ENCODE measurements at regions not wholly inside any gene's neighbourhood (a gene's known extent, or its start where the extent isn't known, plus 50 kb on each side); places are given as distances from the start of the nearest gene placed in this dataset.
"Not testable (repeated sequence)": the region's sequence is repeated elsewhere in the genome, so short reads cannot be mapped to it uniquely, and the experiment has no call there.

DNA sequence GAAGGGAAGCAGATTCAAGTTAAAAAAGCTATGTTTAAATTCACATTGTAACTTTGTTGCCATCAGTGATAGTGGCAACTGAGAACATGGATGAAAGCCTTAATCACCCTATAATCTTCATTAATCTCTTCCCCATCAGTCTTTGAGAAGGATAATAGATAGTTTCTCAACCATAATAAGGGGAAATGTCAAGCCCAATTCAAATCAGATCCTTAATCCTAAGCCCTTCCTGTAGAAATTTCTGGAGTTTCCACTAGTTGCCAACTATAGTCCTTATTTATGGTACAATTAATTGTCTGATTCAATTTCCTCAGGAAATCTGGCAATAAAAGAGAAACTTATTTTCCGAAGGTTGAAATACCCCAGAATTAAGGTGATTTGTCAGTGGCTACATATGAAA is 431.8 kb downstream of the ZWINT start:
- Histone ChIP-seq H3K9me3 (no peaks in the 10 kb centered on the region), H3K27me3 (ENCODE audit: low read depth) (no peaks in the 10 kb centered on the region), H3K4me3 (no peak overlapping the region), H3K4me1 (no peaks in the 10 kb centered on the region), H3K36me3 (no peaks in the 10 kb centered on the region), H3K27ac (no peak overlapping the region)
- intact Hi-C loops (cut with DNase I): no loop called here
- ATAC-seq (no peak), DNase-seq (no peak)
- TF ChIP-seq, protein P1, sequence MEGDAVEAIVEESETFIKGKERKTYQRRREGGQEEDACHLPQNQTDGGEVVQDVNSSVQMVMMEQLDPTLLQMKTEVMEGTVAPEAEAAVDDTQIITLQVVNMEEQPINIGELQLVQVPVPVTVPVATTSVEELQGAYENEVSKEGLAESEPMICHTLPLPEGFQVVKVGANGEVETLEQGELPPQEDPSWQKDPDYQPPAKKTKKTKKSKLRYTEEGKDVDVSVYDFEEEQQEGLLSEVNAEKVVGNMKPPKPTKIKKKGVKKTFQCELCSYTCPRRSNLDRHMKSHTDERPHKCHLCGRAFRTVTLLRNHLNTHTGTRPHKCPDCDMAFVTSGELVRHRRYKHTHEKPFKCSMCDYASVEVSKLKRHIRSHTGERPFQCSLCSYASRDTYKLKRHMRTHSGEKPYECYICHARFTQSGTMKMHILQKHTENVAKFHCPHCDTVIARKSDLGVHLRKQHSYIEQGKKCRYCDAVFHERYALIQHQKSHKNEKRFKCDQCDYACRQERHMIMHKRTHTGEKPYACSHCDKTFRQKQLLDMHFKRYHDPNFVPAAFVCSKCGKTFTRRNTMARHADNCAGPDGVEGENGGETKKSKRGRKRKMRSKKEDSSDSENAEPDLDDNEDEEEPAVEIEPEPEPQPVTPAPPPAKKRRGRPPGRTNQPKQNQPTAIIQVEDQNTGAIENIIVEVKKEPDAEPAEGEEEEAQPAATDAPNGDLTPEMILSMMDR (IDR thresholded peaks at IDR 0.05): no peak

- H3K9me3 ChIP-seq; DNase-seq; intact Hi-C loops (cut with DNase I); H3K27ac ChIP-seq; H3K36me3 ChIP-seq; H3K27me3 ChIP-seq (ENCODE audit: low read depth); ATAC-seq; H3K4me1 ChIP-seq; H3K4me3 ChIP-seq: not testable (repeated sequence)
These were observed 461.4 kb downstream of the ZWINT start for GRCh38 chr10:55899472-55900147.

DNA sequence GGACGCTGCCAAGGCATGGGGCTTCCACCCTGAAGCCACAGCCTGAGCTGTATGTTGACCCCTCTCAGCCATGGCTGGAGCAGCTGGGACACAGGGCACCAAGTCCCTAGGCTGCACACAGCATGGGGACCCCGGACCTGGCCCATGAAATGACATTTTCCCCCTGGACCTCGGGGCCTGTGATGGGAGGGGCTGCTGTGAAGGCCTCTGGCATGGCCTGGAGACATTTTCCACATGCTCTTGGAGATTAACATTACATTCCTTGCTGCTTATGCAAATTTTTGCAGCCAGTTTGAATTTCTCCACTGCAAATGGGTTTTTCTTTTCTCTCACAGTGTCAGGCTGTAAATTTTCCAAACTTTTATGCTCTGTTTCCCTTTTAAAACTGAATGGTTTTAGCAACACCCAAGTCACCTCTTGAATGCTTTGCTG is 463.6 kb downstream of the ZWINT start:
- no peaks in the 10 kb centered on the region for H3K4me1 ChIP-seq
- H3K4me3 ChIP-seq: no peak overlapping the region
- H3K27ac ChIP-seq: no peak overlapping the region
- TF ChIP-seq, protein P1 (IDR thresholded peaks at IDR 0.05): no peak
- no peaks in the 10 kb centered on the region for H3K36me3 ChIP-seq
- no peaks in the 10 kb centered on the region for H3K27me3 ChIP-seq (ENCODE audit: low read depth)
- ATAC-seq (no peak), DNase-seq (no peak)
- intact Hi-C loops (cut with DNase I): no loop called here
- no peaks in the 10 kb centered on the region for H3K9me3 ChIP-seq

DNA sequence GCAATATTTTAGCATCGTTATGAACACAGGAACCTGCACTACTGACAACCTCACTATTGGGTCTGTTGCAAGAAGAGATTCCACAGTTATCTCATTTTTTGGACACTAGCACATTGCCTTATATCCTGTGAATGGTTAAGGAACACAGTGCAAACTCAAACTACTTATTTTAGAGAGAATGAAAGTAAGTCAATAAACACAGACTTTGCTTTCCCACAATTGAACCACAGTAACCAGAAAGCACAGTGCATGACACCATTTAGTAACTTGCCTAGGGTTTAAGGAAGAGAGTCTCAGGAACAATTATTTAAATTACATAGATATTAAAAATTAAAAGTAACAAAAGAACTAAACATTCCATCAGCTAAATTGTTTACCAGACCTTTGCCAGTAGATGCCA is 468.8 kb downstream of the ZWINT start:
- Histone ChIP-seq H3K36me3 (no peaks in the 10 kb centered on the region), H3K27me3 (ENCODE audit: low read depth) (no peaks in the 10 kb centered on the region), H3K27ac (no peak overlapping the region), H3K4me3 (no peak overlapping the region), H3K4me1 (no peaks in the 10 kb centered on the region), H3K9me3 (no peaks in the 10 kb centered on the region)
- intact Hi-C loops (cut with DNase I): no loop called here
- DNase-seq: no peak
- TF ChIP-seq, protein P1 (IDR thresholded peaks at IDR 0.05): no peak
- ATAC-seq: no peak

DNA sequence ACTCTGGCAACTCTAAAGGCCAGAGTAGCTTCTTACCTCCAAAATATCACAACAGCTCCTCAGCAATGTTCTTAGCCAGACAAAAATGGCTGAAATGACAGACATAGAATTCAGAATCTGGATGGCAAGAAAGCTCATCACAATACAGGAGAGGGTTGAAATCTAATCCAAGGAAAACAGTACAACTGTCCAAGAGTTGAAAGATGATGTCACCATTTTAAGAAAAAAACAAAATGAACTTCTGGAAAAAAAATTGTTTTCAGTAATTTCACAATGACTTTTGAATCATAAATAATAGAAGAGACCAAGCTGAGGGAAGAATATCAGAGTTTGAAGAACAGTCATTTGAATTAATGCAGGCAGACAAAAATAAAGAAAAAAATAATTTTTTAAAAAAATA is 479.5 kb downstream of the ZWINT start:
- no peak for ATAC-seq
- no peaks in the 10 kb centered on the region for H3K27me3 ChIP-seq (ENCODE audit: low read depth)
- DNase-seq: no peak
- no peak overlapping the region for H3K4me3 ChIP-seq
- no peaks in the 10 kb centered on the region for H3K4me1 ChIP-seq
- H3K27ac ChIP-seq: no peak overlapping the region
- H3K9me3 ChIP-seq: no peaks in the 10 kb centered on the region
- H3K36me3 ChIP-seq: no peaks in the 10 kb centered on the region
- intact Hi-C loops (cut with DNase I): no loop called here
- TF ChIP-seq, protein P1 (IDR thresholded peaks at IDR 0.05): no peak

DNA sequence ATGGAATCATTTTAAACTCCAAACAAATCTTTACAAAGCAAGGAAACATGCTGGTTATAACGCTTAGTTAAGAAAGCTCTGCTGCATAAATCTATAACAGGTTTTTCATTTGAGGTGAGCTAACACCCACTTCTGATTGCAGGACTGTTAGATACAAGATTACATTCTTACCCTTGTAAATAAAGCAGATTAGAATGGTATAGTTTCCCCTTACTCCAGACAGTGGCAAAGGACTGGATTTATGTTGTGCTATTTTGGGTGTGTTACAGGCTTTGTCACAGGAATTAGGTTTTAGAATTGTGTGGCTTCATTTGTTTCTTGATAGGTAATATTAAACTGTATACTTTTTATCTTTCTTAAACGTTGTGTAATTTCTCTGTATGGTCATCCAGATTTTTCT is 487.6 kb downstream of the ZWINT start:
- Histone ChIP-seq H3K36me3 (no peaks in the 10 kb centered on the region), H3K27ac (no peak overlapping the region), H3K4me1 (no peaks in the 10 kb centered on the region), H3K9me3 (no peaks in the 10 kb centered on the region), H3K27me3 (ENCODE audit: low read depth) (no peaks in the 10 kb centered on the region), H3K4me3 (no peak overlapping the region)
- intact Hi-C loops (cut with DNase I): no loop called here
- TF ChIP-seq, protein P1 (IDR thresholded peaks at IDR 0.05): no peak
- no peak for DNase-seq
- no peak for ATAC-seq

Data from lower lobe of right lung (tissue), 2 donors.